AG04450 (cell line): ENCODE measurements at regions not wholly inside any gene's neighbourhood (a gene's known extent, or its start where the extent isn't known, plus 50 kb on each side); places are given as distances from the start of the nearest gene placed in this dataset.

Experiments
- CTCF ChIA-PET: fragments of 300-600, 350-600 bp; formaldehyde crosslinking; extraction: SDS; loops from one replicate; lab custom pipeline; 2022; ENCODE audit warnings: antibody characterized with exemption, inconsistent platforms; lab: Charles Lee
- POLR2A ChIA-PET: fragments of 350-600 bp; formaldehyde crosslinking; extraction: SDS; loops from one replicate; lab custom pipeline; 2021; ENCODE audit warnings: antibody characterized with exemption, inconsistent platforms; lab: Yijun Ruan, JAX
- DNase-seq: peaks from one replicate; pipeline ENCODE4 v3.0.0-alpha.2; 2011; ENCODE audit warnings: low read depth, low spot score
- H3K27ac ChIP-seq: one replicate; pipeline ENCODE4 v1.5.1; 2012; ENCODE audit warnings: low read depth, low read length, control low read depth
- H3K27me3 ChIP-seq: one replicate; pipeline ENCODE4 v1.6.0; 2012; ENCODE audit warnings: low read length; ENCODE audit not compliant: control insufficient read depth, insufficient read depth
- H3K4me3 ChIP-seq: 2 replicates; pipeline ENCODE4 v1.5.1; 2011; ENCODE audit warnings: mild to moderate bottlenecking, low read depth, low read length, control low read depth
- H3K9me3 ChIP-seq: 2 replicates; pipeline ENCODE4 v1.5.1; 2012; ENCODE audit warnings: low read length; ENCODE audit not compliant: control insufficient read depth, insufficient read depth
- TF ChIP-seq, protein P1 (sequence below): IDR thresholded peaks from 2 replicates; pipeline ENCODE4 v1.5.1; 2011; ENCODE audit warnings: low read depth, low read length, control low read depth, inconsistent platforms

DNA sequence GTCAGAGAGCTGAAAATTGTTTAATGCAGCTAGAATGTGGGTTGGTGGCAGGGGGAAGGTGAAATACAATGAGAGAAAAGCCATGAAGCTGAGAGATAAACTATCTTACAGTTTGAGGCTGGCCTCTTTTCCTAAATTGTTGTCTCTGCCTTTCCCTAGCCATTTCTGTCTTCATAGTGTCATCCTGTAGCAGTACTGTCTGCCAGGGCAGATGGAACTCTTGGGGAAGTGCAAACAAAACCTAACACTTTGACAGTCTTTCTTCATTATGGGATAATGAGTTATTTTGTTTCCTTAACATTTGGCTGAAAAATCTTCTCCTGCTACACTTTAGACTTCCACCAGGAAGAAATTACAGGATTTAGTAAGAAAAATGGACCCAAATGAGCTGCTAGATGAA lies 197.8 kb upstream of the ARX start:
- Histone ChIP-seq H3K9me3 (no peaks in the 10 kb centered on the region), H3K27me3 (no peaks in the 10 kb centered on the region), H3K4me3 (no peak overlapping the region), H3K27ac (no peak overlapping the region)
- POLR2A ChIA-PET = no interaction called here
- no peak for DNase-seq
- TF ChIP-seq, protein P1, sequence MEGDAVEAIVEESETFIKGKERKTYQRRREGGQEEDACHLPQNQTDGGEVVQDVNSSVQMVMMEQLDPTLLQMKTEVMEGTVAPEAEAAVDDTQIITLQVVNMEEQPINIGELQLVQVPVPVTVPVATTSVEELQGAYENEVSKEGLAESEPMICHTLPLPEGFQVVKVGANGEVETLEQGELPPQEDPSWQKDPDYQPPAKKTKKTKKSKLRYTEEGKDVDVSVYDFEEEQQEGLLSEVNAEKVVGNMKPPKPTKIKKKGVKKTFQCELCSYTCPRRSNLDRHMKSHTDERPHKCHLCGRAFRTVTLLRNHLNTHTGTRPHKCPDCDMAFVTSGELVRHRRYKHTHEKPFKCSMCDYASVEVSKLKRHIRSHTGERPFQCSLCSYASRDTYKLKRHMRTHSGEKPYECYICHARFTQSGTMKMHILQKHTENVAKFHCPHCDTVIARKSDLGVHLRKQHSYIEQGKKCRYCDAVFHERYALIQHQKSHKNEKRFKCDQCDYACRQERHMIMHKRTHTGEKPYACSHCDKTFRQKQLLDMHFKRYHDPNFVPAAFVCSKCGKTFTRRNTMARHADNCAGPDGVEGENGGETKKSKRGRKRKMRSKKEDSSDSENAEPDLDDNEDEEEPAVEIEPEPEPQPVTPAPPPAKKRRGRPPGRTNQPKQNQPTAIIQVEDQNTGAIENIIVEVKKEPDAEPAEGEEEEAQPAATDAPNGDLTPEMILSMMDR = no peak
- CTCF ChIA-PET = no interaction called here

DNA sequence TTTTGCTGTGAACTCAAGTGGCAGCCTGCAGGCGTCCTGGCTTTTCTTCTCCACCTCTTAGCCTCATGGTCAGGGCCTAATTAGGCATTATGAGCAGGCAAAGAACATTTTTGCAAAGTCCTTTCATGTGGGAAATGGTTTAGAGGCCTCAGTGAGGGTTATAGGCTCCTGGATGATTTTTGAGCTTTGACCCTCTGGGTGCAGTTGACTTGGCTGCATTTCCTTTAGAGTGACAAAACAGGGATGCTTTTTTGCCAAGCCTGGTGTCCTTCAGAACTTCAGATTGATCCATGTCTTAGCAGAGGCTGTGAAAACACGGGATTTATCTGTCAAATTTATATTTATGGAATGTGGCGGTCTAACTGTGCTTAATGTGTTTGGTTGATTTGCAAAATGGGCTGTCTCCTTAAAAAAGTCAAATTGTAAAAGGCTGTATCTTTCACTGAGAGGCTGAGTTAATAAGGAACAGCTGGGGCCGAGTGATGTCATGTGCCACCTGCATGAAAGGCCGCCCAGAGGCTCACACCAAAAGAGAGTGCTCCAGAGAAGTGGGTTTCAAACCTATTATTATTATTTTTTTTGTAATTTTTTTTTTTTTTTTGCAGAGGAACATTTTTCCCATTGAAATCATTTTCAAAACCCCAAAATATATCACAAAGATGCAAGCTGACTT lies 192.2 kb upstream of the ARX start:
- DNase-seq = no peak
- TF ChIP-seq, protein P1 = no peak
- Histone ChIP-seq H3K4me3 (no peak overlapping the region), H3K9me3 (no peaks in the 10 kb centered on the region), H3K27ac (no peak overlapping the region), H3K27me3 (no peaks in the 10 kb centered on the region)
- POLR2A ChIA-PET = no interaction called here
- CTCF ChIA-PET = no interaction called here

DNA sequence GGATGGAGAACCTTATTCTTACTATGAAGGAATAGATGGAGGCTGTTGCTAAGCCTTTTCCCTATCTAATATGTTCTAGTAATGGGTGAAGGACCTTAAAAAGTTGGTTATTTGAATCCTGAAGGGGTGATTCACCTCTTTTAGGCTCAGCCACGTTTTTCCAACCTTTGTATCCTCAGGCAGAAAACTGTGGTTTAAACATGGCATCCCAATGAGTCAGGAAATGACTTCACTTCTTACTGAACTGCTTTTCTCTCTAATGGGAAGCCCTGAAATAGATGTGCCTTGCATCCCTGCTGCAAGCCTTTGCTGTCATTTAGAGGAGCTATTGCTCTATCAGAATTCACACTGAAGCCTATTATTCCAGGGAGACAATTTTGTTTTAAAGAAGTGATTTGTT lies 191.0 kb upstream of the ARX start:
- Histone ChIP-seq H3K4me3 (no peak overlapping the region), H3K27ac (no peak overlapping the region), H3K9me3 (no peaks in the 10 kb centered on the region), H3K27me3 (no peaks in the 10 kb centered on the region)
- DNase-seq = no peak
- ChIA-PET CTCF (no interaction called here), POLR2A (no interaction called here)
- TF ChIP-seq, protein P1 = no peak

DNA sequence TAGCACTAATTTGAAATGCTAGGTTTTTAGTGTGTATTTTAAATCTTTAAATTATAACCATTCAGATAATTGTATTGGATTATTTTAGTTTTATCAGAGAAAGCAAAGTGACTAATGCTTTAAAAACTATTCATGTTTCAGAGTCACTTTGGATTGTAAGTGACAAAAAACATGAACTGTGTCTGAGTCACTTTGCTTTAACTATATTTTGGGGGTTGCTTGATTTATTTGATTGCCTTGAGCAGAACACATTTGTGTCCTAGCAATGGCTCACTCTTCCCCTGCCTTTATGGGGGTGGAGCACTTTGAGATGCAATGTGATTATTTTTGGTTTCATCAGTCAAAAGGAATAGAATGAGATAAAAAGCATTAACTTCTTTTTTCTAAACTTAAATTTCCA lies 188.4 kb upstream of the ARX start:
- Histone ChIP-seq H3K27ac (no peak overlapping the region), H3K9me3 (no peaks in the 10 kb centered on the region), H3K4me3 (no peak overlapping the region), H3K27me3 (no peaks in the 10 kb centered on the region)
- CTCF ChIA-PET = no interaction called here
- DNase-seq = no peak
- POLR2A ChIA-PET = no interaction called here
- TF ChIP-seq, protein P1 = no peak

DNA sequence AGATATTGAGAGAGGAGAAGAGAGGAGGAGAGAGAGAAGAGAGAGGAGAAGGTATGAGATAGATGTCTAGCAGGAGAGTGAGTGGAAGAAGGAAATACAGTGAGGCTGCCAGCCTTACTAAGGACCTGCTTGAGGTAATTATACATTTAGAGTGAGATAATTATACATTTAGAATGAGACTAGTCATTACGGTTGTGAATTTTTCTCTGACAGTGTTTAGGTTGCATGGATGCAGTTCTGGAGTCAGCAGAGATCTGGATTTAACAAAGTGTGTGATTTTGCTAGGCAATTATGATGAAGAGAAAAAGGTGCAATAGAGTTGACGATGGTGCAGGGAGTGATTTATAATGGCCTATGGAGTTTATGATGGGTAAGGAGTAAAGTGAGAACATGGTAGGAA lies 187.1 kb upstream of the ARX start:
- no peaks in the 10 kb centered on the region for H3K27me3 ChIP-seq
- no peak for DNase-seq
- POLR2A ChIA-PET = no interaction called here
- TF ChIP-seq, protein P1 = no peak
- CTCF ChIA-PET = no interaction called here
- H3K27ac ChIP-seq = no peak overlapping the region
- no peak overlapping the region for H3K4me3 ChIP-seq
- no peaks in the 10 kb centered on the region for H3K9me3 ChIP-seq
